ENCODE measurements at regions not wholly inside any gene's neighbourhood (a gene's known extent, or its start where the extent isn't known, plus 50 kb on each side); places are given as distances from the start of the nearest gene placed in this dataset.

- Mint-ChIP-seq H3K9me3 (ENCODE audit: unreplicated experiment) (no peaks in the 10 kb centered on the region), H3K27me3 (ENCODE audit: insufficient read depth, unreplicated experiment) (peaks cover 24% of the 10 kb centered on the region), H3K4me3 (ENCODE audit: unreplicated experiment) (no peak overlapping the region), H3K36me3 (ENCODE audit: insufficient read depth, unreplicated experiment) (no peaks in the 10 kb centered on the region), H3K27ac (ENCODE audit: unreplicated experiment) (no peak overlapping the region), H3K4me1 (ENCODE audit: low read depth, unreplicated experiment) (no peaks in the 10 kb centered on the region)
- Histone ChIP-seq H3K4me1 (no peaks in the 10 kb centered on the region), H3K27me3 (replicated peaks; ENCODE audit: control insufficient read depth, insufficient read depth, low read length) (peaks cover 2% of the 10 kb centered on the region), H3K4me3 (ENCODE audit: low read depth, low read length) (no peak overlapping the region), H3K36me3 (ENCODE audit: control insufficient read depth, insufficient read depth, low read length) (no peaks in the 10 kb centered on the region), H3K9me3 (no peaks in the 10 kb centered on the region)
- TF ChIP-seq, protein P1, sequence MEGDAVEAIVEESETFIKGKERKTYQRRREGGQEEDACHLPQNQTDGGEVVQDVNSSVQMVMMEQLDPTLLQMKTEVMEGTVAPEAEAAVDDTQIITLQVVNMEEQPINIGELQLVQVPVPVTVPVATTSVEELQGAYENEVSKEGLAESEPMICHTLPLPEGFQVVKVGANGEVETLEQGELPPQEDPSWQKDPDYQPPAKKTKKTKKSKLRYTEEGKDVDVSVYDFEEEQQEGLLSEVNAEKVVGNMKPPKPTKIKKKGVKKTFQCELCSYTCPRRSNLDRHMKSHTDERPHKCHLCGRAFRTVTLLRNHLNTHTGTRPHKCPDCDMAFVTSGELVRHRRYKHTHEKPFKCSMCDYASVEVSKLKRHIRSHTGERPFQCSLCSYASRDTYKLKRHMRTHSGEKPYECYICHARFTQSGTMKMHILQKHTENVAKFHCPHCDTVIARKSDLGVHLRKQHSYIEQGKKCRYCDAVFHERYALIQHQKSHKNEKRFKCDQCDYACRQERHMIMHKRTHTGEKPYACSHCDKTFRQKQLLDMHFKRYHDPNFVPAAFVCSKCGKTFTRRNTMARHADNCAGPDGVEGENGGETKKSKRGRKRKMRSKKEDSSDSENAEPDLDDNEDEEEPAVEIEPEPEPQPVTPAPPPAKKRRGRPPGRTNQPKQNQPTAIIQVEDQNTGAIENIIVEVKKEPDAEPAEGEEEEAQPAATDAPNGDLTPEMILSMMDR (IDR thresholded peaks at IDR 0.05; ENCODE audit: insufficient read depth in 1 of 2, low read depth in 1 of 2, low read length in 1 of 2, severe bottlenecking in 1 of 2, unreplicated experiment in 1 of 2): no peak
- ChIA-PET POLR2A (no interaction called here), CTCF (no interaction called here)
- intact Hi-C loops (cut with micrococcal nuclease; ENCODE audit: unreplicated experiment): no loop called here
- no peak for DNase-seq
- BruUV-seq (replicated peaks): no TSS peak
Measured at GRCh38 chr13:29689548-29689947, 94.1 kb upstream of the SLC7A1 start.

- H3K36me3 Mint-ChIP-seq (ENCODE audit: insufficient read depth, unreplicated experiment): no peaks in the 10 kb centered on the region
- ChIA-PET POLR2A (interaction anchor here (0.6 kb wide), 1 partner anchor 23 kb away, joined by 3 read pairs; no protein-coding TSS in a partner anchor), CTCF (no interaction called here)
- Histone ChIP-seq H3K36me3 (ENCODE audit: control insufficient read depth, insufficient read depth, low read length) (no peaks in the 10 kb centered on the region), H3K4me1 (no peaks in the 10 kb centered on the region), H3K27me3 (replicated peaks; ENCODE audit: control insufficient read depth, insufficient read depth, low read length) (peaks cover 2% of the 10 kb centered on the region), H3K9me3 (no peaks in the 10 kb centered on the region), H3K4me3 (ENCODE audit: low read depth, low read length) (no peak overlapping the region)
- no peak overlapping the region for H3K4me3 Mint-ChIP-seq (ENCODE audit: unreplicated experiment)
- intact Hi-C loops (cut with micrococcal nuclease; ENCODE audit: unreplicated experiment): no loop called here
- no peak overlapping the region for H3K27ac Mint-ChIP-seq (ENCODE audit: unreplicated experiment)
- TF ChIP-seq, protein P1 (IDR thresholded peaks at IDR 0.05; ENCODE audit: insufficient read depth in 1 of 2, low read depth in 1 of 2, low read length in 1 of 2, severe bottlenecking in 1 of 2, unreplicated experiment in 1 of 2): no peak
- H3K9me3 Mint-ChIP-seq (ENCODE audit: unreplicated experiment): no peaks in the 10 kb centered on the region
- no peak for DNase-seq
- no TSS peak for BruUV-seq (replicated peaks)
- peaks cover 26% of the 10 kb centered on the region for H3K27me3 Mint-ChIP-seq (ENCODE audit: insufficient read depth, unreplicated experiment)
- H3K4me1 Mint-ChIP-seq (ENCODE audit: low read depth, unreplicated experiment): no peaks in the 10 kb centered on the region
Measured at GRCh38 chr13:29688193-29688592, 92.7 kb upstream of the SLC7A1 start.

GRCh38 chr13:29684441-29684840, 89.0 kb upstream of the SLC7A1 start:
- Histone ChIP-seq H3K4me1 (no peaks in the 10 kb centered on the region), H3K9me3 (no peaks in the 10 kb centered on the region), H3K36me3 (ENCODE audit: control insufficient read depth, insufficient read depth, low read length) (no peaks in the 10 kb centered on the region), H3K27me3 (replicated peaks; ENCODE audit: control insufficient read depth, insufficient read depth, low read length) (no peaks in the 10 kb centered on the region; the same call in 1 of the 2 replicates), H3K4me3 (ENCODE audit: low read depth, low read length) (no peak overlapping the region)
- H3K27ac Mint-ChIP-seq (ENCODE audit: unreplicated experiment): no peak overlapping the region
- CTCF ChIA-PET: no interaction called here
- TF ChIP-seq, protein P1 (IDR thresholded peaks at IDR 0.05; ENCODE audit: insufficient read depth in 1 of 2, low read depth in 1 of 2, low read length in 1 of 2, severe bottlenecking in 1 of 2, unreplicated experiment in 1 of 2): no peak
- BruUV-seq (replicated peaks): no TSS peak
- no peak for DNase-seq
- no peak overlapping the region for H3K4me3 Mint-ChIP-seq (ENCODE audit: unreplicated experiment)
- intact Hi-C loops (cut with micrococcal nuclease; ENCODE audit: unreplicated experiment): no loop called here
- peaks cover 17% of the 10 kb centered on the region for H3K27me3 Mint-ChIP-seq (ENCODE audit: insufficient read depth, unreplicated experiment)
- H3K9me3 Mint-ChIP-seq (ENCODE audit: unreplicated experiment): no peaks in the 10 kb centered on the region
- POLR2A ChIA-PET: no interaction called here
- H3K36me3 Mint-ChIP-seq (ENCODE audit: insufficient read depth, unreplicated experiment): no peaks in the 10 kb centered on the region
- H3K4me1 Mint-ChIP-seq (ENCODE audit: low read depth, unreplicated experiment): no peaks in the 10 kb centered on the region
